HG03342 (cell line): ENCODE measurements at regions not wholly inside any gene's neighbourhood (a gene's known extent, or its start where the extent isn't known, plus 50 kb on each side); places are given as distances from the start of the nearest gene placed in this dataset.
"Not testable (repeated sequence)": the region's sequence is repeated elsewhere in the genome, so short reads cannot be mapped to it uniquely, and the experiment has no call there.

ENCODE experiments used
- ATAC-seq: cut with Tn5 transposase; IDR thresholded peaks from one replicate; pipeline ENCODE4 v1.9.1; 2021; ENCODE audit warnings: mild to moderate bottlenecking, moderate library complexity; ENCODE audit not compliant: unreplicated experiment

GRCh38 chr4:138412847-138413246, 170.7 kb upstream of the SLC7A11 start:
- ATAC-seq = no peak

- ATAC-seq = no peak
Observed at GRCh38 chr4:138410266-138410665, 168.1 kb upstream of the SLC7A11 start.

GRCh38 chr4:138409670-138410069, 167.5 kb upstream of the SLC7A11 start:
- no peak for ATAC-seq

GRCh38 chr4:138408758-138409157, 166.6 kb upstream of the SLC7A11 start:
- ATAC-seq = no peak

- no peak for ATAC-seq
Observed at GRCh38 chr4:138407329-138407728, 165.2 kb upstream of the SLC7A11 start.

- ATAC-seq = no peak
Observed at GRCh38 chr4:138406876-138407275, 164.7 kb upstream of the SLC7A11 start.

GRCh38 chr4:138405934-138406567, 163.9 kb upstream of the SLC7A11 start:
- peak; percentile 75 for ATAC-seq

GRCh38 chr4:138405466-138405891, 163.3 kb upstream of the SLC7A11 start:
- peak; percentile 78 for ATAC-seq

GRCh38 chr4:138404801-138405200, 162.7 kb upstream of the SLC7A11 start:
- ATAC-seq = no peak

- ATAC-seq = no peak
Observed at GRCh38 chr4:138404251-138404650, 162.1 kb upstream of the SLC7A11 start.

GRCh38 chr4:138401334-138401733, 159.2 kb upstream of the SLC7A11 start:
- ATAC-seq = no peak

- ATAC-seq = no peak
Observed at GRCh38 chr4:138400543-138400942, 158.4 kb upstream of the SLC7A11 start.

GRCh38 chr4:138400066-138400465, 157.9 kb upstream of the SLC7A11 start:
- no peak for ATAC-seq

- ATAC-seq = no peak
Observed at GRCh38 chr4:138399081-138399480, 156.9 kb upstream of the SLC7A11 start.

- ATAC-seq = no peak
Observed at GRCh38 chr4:138398322-138398721, 156.2 kb upstream of the SLC7A11 start.

GRCh38 chr4:138393886-138394610, 151.9 kb upstream of the SLC7A11 start:
- ATAC-seq = no peak

GRCh38 chr4:138392751-138393308, 150.7 kb upstream of the SLC7A11 start:
- peak; percentile 79 for ATAC-seq

GRCh38 chr4:138389976-138390685, 148.0 kb upstream of the SLC7A11 start:
- ATAC-seq = no peak

GRCh38 chr4:138374947-138375346, 132.8 kb upstream of the SLC7A11 start:
- ATAC-seq = no peak

- ATAC-seq = no peak
Observed at GRCh38 chr4:138367942-138368341, 125.8 kb upstream of the SLC7A11 start.

GRCh38 chr4:138352446-138352845, 110.3 kb upstream of the SLC7A11 start:
- not testable (repeated sequence) for ATAC-seq

GRCh38 chr4:138348055-138348454, 105.9 kb upstream of the SLC7A11 start:
- ATAC-seq = peak; percentile 71
